ENCODE measurements at regions not wholly inside any gene's neighbourhood (a gene's known extent, or its start where the extent isn't known, plus 50 kb on each side); places are given as distances from the start of the nearest gene placed in this dataset.

GRCh38 chr14:45867046-45867894, 614.3 kb upstream of the MIS18BP1 start:
- TF ChIP-seq CTBP1 (IDR thresholded peaks at IDR 0.05; ENCODE audit: borderline replicate concordance) = no peak
- ChIA-PET POLR2A (no interaction called here), CTCF (no interaction called here)
- no peak for DNase-seq (ENCODE audit: extremely low spot score)

GRCh38 chr14:45838597-45838996, 585.6 kb upstream of the MIS18BP1 start:
- TF ChIP-seq ARNT (IDR thresholded peaks at IDR 0.05) (no peak), HDGF (IDR thresholded peaks at IDR 0.05; ENCODE audit: borderline replicate concordance) (no peak), FOXK2 (IDR thresholded peaks at IDR 0.05) (no peak), FOXM1 (IDR thresholded peaks at IDR 0.05; ENCODE audit: borderline replicate concordance) (no peak), BHLHE40 (IDR thresholded peaks at IDR 0.05; ENCODE audit: borderline replicate concordance) (no peak), FOXA1 (IDR thresholded peaks at IDR 0.05) (no peak), SUZ12 (IDR thresholded peaks at IDR 0.05) (no peak), LEF1 (IDR thresholded peaks at IDR 0.05; ENCODE audit: borderline replicate concordance) (no peak), L3MBTL2 (conservative IDR thresholded peaks at IDR 0.05) (no peak), ELF4 (IDR thresholded peaks at IDR 0.05) (no peak), CTBP1 (IDR thresholded peaks at IDR 0.05; ENCODE audit: borderline replicate concordance) (no peak), NFRKB (IDR thresholded peaks at IDR 0.05) (no peak), ZNF384 (IDR thresholded peaks at IDR 0.05) (no peak), PKNOX1 (IDR thresholded peaks at IDR 0.05) (no peak), SP1 (IDR thresholded peaks at IDR 0.05) (no peak), TARDBP (IDR thresholded peaks at IDR 0.05) (no peak)
- POLR2A ChIA-PET = no interaction called here
- CTCF ChIA-PET = no interaction called here
- DNase-seq (ENCODE audit: extremely low spot score) = peak; percentile 3

GRCh38 chr14:45819107-45819506, 566.1 kb upstream of the MIS18BP1 start:
- no peak for DNase-seq (ENCODE audit: extremely low spot score)
- TF ChIP-seq LEF1 (IDR thresholded peaks at IDR 0.05; ENCODE audit: borderline replicate concordance) (no peak), PKNOX1 (IDR thresholded peaks at IDR 0.05) (no peak), ELF4 (IDR thresholded peaks at IDR 0.05) (no peak), BHLHE40 (IDR thresholded peaks at IDR 0.05; ENCODE audit: borderline replicate concordance) (no peak), FOXA1 (IDR thresholded peaks at IDR 0.05) (no peak), L3MBTL2 (conservative IDR thresholded peaks at IDR 0.05) (no peak), SUZ12 (IDR thresholded peaks at IDR 0.05) (no peak)
- POLR2A ChIA-PET = no interaction called here
- CTCF ChIA-PET = no interaction called here

GRCh38 chr14:45811155-45811554, 558.2 kb upstream of the MIS18BP1 start:
- CTCF ChIA-PET = no interaction called here
- POLR2A ChIA-PET = no interaction called here
- TF ChIP-seq LEF1 (IDR thresholded peaks at IDR 0.05; ENCODE audit: borderline replicate concordance) (no peak), HDGF (IDR thresholded peaks at IDR 0.05; ENCODE audit: borderline replicate concordance) (no peak), L3MBTL2 (conservative IDR thresholded peaks at IDR 0.05) (no peak), ARNT (IDR thresholded peaks at IDR 0.05) (no peak)
- no peak for DNase-seq (ENCODE audit: extremely low spot score)

GRCh38 chr14:45810152-45810872, 557.3 kb upstream of the MIS18BP1 start:
- ChIA-PET CTCF (interaction anchor here (0.7 kb wide), 1 partner anchor 1388 kb away, joined by 4 read pairs; no protein-coding TSS in a partner anchor), POLR2A (no interaction called here)
- DNase-seq (ENCODE audit: extremely low spot score) = peak; percentile 6
- no peak for TF ChIP-seq ZNF384 (IDR thresholded peaks at IDR 0.05)
- no peak for TF ChIP-seq ARNT (IDR thresholded peaks at IDR 0.05)
- no peak for TF ChIP-seq SUZ12 (IDR thresholded peaks at IDR 0.05)
- TF ChIP-seq SP1 (IDR thresholded peaks at IDR 0.05) = no peak
- TF ChIP-seq TARDBP (IDR thresholded peaks at IDR 0.05) = no peak
- TF ChIP-seq LEF1 (IDR thresholded peaks at IDR 0.05; ENCODE audit: borderline replicate concordance) = no peak
- TF ChIP-seq NFRKB (IDR thresholded peaks at IDR 0.05) = no peak
- no peak for TF ChIP-seq ELF4 (IDR thresholded peaks at IDR 0.05)
- no peak for TF ChIP-seq L3MBTL2 (conservative IDR thresholded peaks at IDR 0.05)

GRCh38 chr14:45807178-45807899, 554.3 kb upstream of the MIS18BP1 start:
- DNase-seq (ENCODE audit: extremely low spot score) = no peak
- no peak for TF ChIP-seq HDGF (IDR thresholded peaks at IDR 0.05; ENCODE audit: borderline replicate concordance)
- TF ChIP-seq FOXK2 (IDR thresholded peaks at IDR 0.05) = no peak
- TF ChIP-seq L3MBTL2 (conservative IDR thresholded peaks at IDR 0.05) = no peak
- no peak for TF ChIP-seq TARDBP (IDR thresholded peaks at IDR 0.05)
- no peak for TF ChIP-seq ELF4 (IDR thresholded peaks at IDR 0.05)
- TF ChIP-seq BHLHE40 (IDR thresholded peaks at IDR 0.05; ENCODE audit: borderline replicate concordance) = no peak
- no peak for TF ChIP-seq PKNOX1 (IDR thresholded peaks at IDR 0.05)
- TF ChIP-seq ARNT (IDR thresholded peaks at IDR 0.05) = no peak
- TF ChIP-seq FOXA1 (IDR thresholded peaks at IDR 0.05) = no peak
- TF ChIP-seq FOXM1 (IDR thresholded peaks at IDR 0.05; ENCODE audit: borderline replicate concordance) = no peak
- TF ChIP-seq SUZ12 (IDR thresholded peaks at IDR 0.05) = no peak
- no peak for TF ChIP-seq ZNF384 (IDR thresholded peaks at IDR 0.05)
- TF ChIP-seq NFRKB (IDR thresholded peaks at IDR 0.05) = no peak
- no peak for TF ChIP-seq CTBP1 (IDR thresholded peaks at IDR 0.05; ENCODE audit: borderline replicate concordance)
- TF ChIP-seq LEF1 (IDR thresholded peaks at IDR 0.05; ENCODE audit: borderline replicate concordance) = no peak
- no peak for TF ChIP-seq SP1 (IDR thresholded peaks at IDR 0.05)
- ChIA-PET CTCF (no interaction called here), POLR2A (no interaction called here)

All from HEK293T (cell line).